GM20000 (cell line): ENCODE measurements at regions not wholly inside any gene's neighbourhood (a gene's known extent, or its start where the extent isn't known, plus 50 kb on each side); places are given as distances from the start of the nearest gene placed in this dataset.

ENCODE experiments used
- DNase-seq: peaks from one replicate; pipeline ENCODE4 v3.0.0; 2012; ENCODE audit warnings: low spot score
- CTCF ChIP-seq: IDR thresholded peaks from 2 replicates; pipeline ENCODE4 v1.5.1; 2012; ENCODE audit warnings: mild to moderate bottlenecking, control low read depth; ENCODE audit errors: extremely low read depth, missing control alignments

- no peak for DNase-seq
- TF ChIP-seq CTCF, result no peak
Observed at GRCh38 chr21:29396951-29397455, 98.3 kb downstream of the BACH1 start.

GRCh38 chr21:29403301-29403700 lies 104.6 kb downstream of the BACH1 start:
- DNase-seq, result no peak
- no peak for TF ChIP-seq CTCF

- no peak for DNase-seq
- TF ChIP-seq CTCF, result no peak
Observed at GRCh38 chr21:29403922-29404538, 105.3 kb downstream of the BACH1 start.

- TF ChIP-seq CTCF, result no peak
- no peak for DNase-seq
Observed at GRCh38 chr21:29405503-29406122, 106.9 kb downstream of the BACH1 start.

GRCh38 chr21:29406385-29406784 lies 107.7 kb downstream of the BACH1 start:
- no peak for DNase-seq
- TF ChIP-seq CTCF, result no peak

GRCh38 chr21:29407571-29407970 lies 108.8 kb downstream of the BACH1 start:
- TF ChIP-seq CTCF, result no peak
- no peak for DNase-seq

- no peak for TF ChIP-seq CTCF
- no peak for DNase-seq
Observed at GRCh38 chr21:29413683-29414082, 115.0 kb downstream of the BACH1 start.
